ENCODE measurements at regions not wholly inside any gene's neighbourhood (a gene's known extent, or its start where the extent isn't known, plus 50 kb on each side); places are given as distances from the start of the nearest gene placed in this dataset.

DNA sequence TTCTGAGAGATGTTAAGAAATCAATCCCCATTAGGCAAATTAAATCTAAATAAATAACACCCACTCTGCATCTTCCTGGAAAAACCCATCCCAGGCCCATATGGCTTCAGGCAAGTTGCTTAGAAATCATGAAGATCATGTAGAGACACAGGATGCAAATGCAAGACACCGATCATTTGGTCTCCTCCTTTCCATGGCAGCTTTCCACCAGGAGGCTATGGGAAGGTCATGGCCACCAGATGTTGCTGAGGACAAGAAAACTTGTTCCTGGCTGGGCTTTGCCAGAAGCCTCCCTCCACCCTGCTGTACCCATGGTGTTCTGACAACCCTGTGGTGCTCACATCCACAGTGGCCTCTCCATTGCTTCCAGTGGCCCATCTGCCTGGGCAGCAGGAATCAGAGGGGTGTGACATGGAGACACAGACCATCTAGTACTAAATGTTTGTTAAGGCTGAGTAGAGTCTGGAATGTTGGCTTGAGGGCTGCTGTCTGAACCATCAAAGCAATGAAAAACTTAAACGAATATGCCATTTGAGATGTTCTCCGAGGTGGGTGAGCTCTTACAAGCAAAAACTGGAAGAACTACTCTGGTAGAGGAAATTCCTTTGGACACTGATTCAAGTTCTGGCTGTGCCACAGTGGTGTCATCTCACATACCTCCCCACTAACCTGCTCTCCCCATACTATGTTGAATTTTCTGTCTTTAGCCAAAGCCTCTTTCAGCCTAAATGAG is 293.2 kb downstream of the TNS1 start:
- TF ChIP-seq, protein P1, sequence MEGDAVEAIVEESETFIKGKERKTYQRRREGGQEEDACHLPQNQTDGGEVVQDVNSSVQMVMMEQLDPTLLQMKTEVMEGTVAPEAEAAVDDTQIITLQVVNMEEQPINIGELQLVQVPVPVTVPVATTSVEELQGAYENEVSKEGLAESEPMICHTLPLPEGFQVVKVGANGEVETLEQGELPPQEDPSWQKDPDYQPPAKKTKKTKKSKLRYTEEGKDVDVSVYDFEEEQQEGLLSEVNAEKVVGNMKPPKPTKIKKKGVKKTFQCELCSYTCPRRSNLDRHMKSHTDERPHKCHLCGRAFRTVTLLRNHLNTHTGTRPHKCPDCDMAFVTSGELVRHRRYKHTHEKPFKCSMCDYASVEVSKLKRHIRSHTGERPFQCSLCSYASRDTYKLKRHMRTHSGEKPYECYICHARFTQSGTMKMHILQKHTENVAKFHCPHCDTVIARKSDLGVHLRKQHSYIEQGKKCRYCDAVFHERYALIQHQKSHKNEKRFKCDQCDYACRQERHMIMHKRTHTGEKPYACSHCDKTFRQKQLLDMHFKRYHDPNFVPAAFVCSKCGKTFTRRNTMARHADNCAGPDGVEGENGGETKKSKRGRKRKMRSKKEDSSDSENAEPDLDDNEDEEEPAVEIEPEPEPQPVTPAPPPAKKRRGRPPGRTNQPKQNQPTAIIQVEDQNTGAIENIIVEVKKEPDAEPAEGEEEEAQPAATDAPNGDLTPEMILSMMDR (IDR thresholded peaks at IDR 0.05): no peak
- ChIA-PET CTCF (interaction anchor here (0.7 kb wide), 1 partner anchor 23 kb away, joined by 3 read pairs; no protein-coding TSS in a partner anchor), POLR2A (no interaction called here)
- DNase-seq (no peak), ATAC-seq (ENCODE audit: low read depth) (no peak)
- Mint-ChIP-seq H3K9me3 (no peaks in the 10 kb centered on the region), H3K4me3 (no peak overlapping the region), H3K4me1 (no peaks in the 10 kb centered on the region), H3K36me3 (ENCODE audit: low read depth) (no peaks in the 10 kb centered on the region), H3K27ac (no peak overlapping the region), H3K27me3 (peaks cover 10% of the 10 kb centered on the region)
- intact Hi-C loops (cut with micrococcal nuclease): no loop called here

GRCh38 chr2:217707131-217707611 is 295.6 kb downstream of the TNS1 start:
- DNase-seq: no peak
- CTCF ChIA-PET: no interaction called here
- no peaks in the 10 kb centered on the region for H3K9me3 Mint-ChIP-seq
- no peak overlapping the region for H3K4me3 Mint-ChIP-seq
- H3K4me1 Mint-ChIP-seq: no peaks in the 10 kb centered on the region
- TF ChIP-seq, protein P1 (IDR thresholded peaks at IDR 0.05): no peak
- no peak overlapping the region for H3K27ac Mint-ChIP-seq
- H3K36me3 Mint-ChIP-seq (ENCODE audit: low read depth): no peaks in the 10 kb centered on the region
- H3K27me3 Mint-ChIP-seq: peaks cover 16% of the 10 kb centered on the region
- POLR2A ChIA-PET: no interaction called here
- ATAC-seq (ENCODE audit: low read depth): no peak
- intact Hi-C loops (cut with micrococcal nuclease): no loop called here

GRCh38 chr2:217706513-217706912 is 296.3 kb downstream of the TNS1 start:
- POLR2A ChIA-PET: no interaction called here
- CTCF ChIA-PET: no interaction called here
- H3K4me3 Mint-ChIP-seq: no peak overlapping the region
- no peaks in the 10 kb centered on the region for H3K4me1 Mint-ChIP-seq
- intact Hi-C loops (cut with micrococcal nuclease): no loop called here
- TF ChIP-seq, protein P1 (IDR thresholded peaks at IDR 0.05): no peak
- H3K9me3 Mint-ChIP-seq: no peaks in the 10 kb centered on the region
- peaks cover 19% of the 10 kb centered on the region for H3K27me3 Mint-ChIP-seq
- no peak overlapping the region for H3K27ac Mint-ChIP-seq
- no peak for ATAC-seq (ENCODE audit: low read depth)
- no peaks in the 10 kb centered on the region for H3K36me3 Mint-ChIP-seq (ENCODE audit: low read depth)
- no peak for DNase-seq

- H3K36me3 Mint-ChIP-seq (ENCODE audit: low read depth): no peaks in the 10 kb centered on the region
- peaks cover 19% of the 10 kb centered on the region for H3K27me3 Mint-ChIP-seq
- TF ChIP-seq, protein P1 (IDR thresholded peaks at IDR 0.05): no peak
- POLR2A ChIA-PET: no interaction called here
- intact Hi-C loops (cut with micrococcal nuclease): no loop called here
- no peaks in the 10 kb centered on the region for H3K9me3 Mint-ChIP-seq
- CTCF ChIA-PET: no interaction called here
- no peak overlapping the region for H3K27ac Mint-ChIP-seq
- DNase-seq (no peak), ATAC-seq (ENCODE audit: low read depth) (no peak)
- H3K4me3 Mint-ChIP-seq: no peak overlapping the region
- H3K4me1 Mint-ChIP-seq: no peaks in the 10 kb centered on the region
Observed at GRCh38 chr2:217706095-217706494, 296.7 kb downstream of the TNS1 start.

- DNase-seq (no peak), ATAC-seq (ENCODE audit: low read depth) (no peak)
- TF ChIP-seq, protein P1 (IDR thresholded peaks at IDR 0.05): no peak
- Mint-ChIP-seq H3K4me3 (no peak overlapping the region), H3K9me3 (no peaks in the 10 kb centered on the region), H3K4me1 (no peaks in the 10 kb centered on the region), H3K27me3 (peaks cover 19% of the 10 kb centered on the region), H3K27ac (no peak overlapping the region), H3K36me3 (ENCODE audit: low read depth) (no peaks in the 10 kb centered on the region)
- POLR2A ChIA-PET: no interaction called here
- CTCF ChIA-PET: no interaction called here
- intact Hi-C loops (cut with micrococcal nuclease): no loop called here
Observed at GRCh38 chr2:217705461-217705860, 297.3 kb downstream of the TNS1 start.

Measured in activated B cell treated with CpG ODN at 0.5 μM for 24 hours (primary cell).